GM19372 (cell line): ENCODE measurements at regions not wholly inside any gene's neighbourhood (a gene's known extent, or its start where the extent isn't known, plus 50 kb on each side); places are given as distances from the start of the nearest gene placed in this dataset.

Source experiments
- ATAC-seq: cut with Tn5 transposase; IDR thresholded peaks from one replicate; pipeline ENCODE4 v1.9.1; 2021; ENCODE audit warnings: mild to moderate bottlenecking, low read depth, moderate library complexity; ENCODE audit not compliant: unreplicated experiment

GRCh38 chr12:89951050-89951693, 242.5 kb upstream of the ATP2B1 start:
- no peak for ATAC-seq

- ATAC-seq: peak; percentile 46
Observed at GRCh38 chr12:89950421-89950820, 241.8 kb upstream of the ATP2B1 start.

- peak; percentile 90 for ATAC-seq
Observed at GRCh38 chr12:89949457-89950195, 241.0 kb upstream of the ATP2B1 start.

GRCh38 chr12:89948271-89949175, 239.9 kb upstream of the ATP2B1 start:
- no peak for ATAC-seq

DNA sequence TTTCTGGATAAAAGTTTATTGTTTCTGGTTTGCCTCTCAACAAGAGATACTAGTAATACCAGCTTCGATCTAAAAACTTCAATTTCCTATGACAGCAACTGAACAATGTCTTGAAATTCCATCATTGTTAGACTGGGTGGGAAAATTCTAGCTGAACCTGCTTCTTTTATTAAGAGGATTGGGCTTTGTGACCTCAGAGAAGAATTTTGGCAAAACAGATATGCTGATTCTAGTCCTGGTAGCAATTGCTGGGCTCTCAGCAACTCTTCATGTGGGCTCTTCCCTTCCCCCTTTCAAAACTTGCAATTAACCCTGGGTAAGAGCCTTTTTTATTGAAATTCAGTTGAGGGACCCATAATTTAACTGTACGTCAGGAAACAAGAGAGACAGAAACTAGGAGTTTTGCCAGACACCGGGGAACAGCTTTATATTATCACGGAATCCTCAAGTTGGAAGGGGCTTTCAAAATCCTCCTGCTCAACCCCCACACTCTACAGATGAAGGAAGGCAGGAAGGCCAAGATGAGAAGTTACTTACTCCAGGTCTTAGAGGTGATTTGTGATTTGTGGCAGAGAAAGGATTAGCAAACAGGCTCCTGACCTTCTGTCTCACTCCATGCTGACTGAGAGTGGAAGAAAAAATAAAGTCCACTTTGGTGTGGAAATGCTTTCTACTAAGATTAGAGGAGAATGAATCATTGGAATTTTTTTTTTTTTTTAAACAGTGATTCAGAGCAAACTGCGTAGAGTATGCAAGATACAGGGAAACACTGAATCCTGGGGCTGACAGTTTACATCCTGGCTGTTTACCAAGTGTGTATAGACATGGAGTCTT, 239.0 kb upstream of the ATP2B1 start:
- ATAC-seq: no peak

DNA sequence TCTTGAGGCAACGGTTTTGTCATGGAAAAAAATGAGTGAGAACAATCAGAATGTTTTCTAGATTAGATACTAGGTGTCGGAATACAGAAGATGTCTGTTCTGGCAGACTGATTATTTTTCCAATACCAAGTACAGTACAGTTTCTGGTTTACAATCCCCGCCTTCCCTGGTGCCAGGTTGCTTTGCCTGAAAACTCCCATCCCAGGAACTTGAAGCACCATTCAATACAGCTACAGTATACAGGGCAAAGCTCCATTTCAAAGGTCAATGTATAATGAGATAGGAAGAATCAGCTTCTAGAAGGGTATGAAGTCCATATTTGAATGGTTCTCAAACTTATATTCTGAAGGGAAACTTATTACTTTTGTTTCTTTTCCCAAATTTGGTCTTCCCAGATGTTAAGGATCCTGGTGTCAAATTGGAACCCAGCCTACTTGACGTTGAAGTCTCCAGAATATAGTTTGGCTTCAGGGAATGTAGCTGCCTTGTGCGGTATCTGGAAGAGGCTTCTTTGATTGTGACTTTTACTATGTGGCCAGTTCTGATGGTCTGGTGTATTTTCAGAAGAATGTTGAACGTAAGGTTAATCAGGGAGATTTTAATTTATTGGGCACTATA, 238.0 kb upstream of the ATP2B1 start:
- no peak for ATAC-seq

DNA sequence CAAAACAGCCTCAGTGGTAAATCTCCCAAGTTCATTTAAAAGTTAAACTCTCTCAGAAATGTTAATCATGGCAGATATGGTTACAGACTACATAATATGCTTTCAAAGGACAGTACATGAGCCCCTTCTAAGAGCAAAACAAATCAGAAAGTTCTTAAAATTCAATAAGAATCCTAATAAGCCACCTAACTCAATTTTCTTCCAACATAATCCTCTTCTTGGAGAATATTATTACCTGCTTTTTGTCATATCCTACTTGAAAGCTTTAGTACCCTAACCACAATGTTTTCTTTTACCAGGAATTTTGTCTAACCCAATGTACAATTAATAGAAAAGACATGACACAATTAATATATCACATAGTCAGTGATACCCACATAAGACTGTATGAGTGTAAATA, 236.5 kb upstream of the ATP2B1 start:
- no peak for ATAC-seq

DNA sequence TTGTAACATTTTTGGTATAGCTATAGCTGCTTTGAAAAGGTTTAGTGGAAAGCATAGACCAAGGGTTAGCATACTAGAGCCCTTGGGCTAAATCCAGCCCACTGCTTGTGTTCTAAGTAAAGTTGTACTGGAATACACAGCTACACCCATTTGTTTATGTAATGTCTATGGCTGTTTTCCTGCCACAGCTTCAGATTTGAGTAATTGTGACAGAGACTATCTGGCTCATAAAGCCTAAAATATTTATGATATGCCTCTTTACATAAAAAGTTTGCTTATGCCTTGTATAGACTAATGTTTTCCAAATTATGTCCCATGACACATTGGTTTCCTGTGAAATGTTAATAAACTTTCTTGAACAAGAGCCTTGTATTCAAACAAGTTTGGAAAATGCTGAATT, 234.8 kb upstream of the ATP2B1 start:
- ATAC-seq: no peak

DNA sequence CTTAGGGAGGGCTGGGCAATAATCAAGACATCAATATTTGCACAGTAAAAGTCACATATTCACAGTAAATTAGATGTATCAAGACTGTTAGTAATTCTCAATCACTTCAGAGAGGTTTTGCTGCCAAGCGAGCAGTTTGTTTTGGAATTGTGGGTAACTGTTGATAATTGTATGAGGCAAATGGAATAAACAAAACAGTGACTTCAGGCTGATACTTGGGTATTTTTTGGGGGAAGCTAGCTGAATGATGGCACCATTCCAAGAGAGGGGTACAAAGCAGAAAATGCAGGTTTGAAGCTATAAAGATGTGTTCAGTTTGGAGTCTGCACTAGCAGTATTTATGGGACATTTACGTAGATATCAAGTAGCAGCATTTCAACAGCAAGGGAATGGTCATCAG, 232.8 kb upstream of the ATP2B1 start:
- no peak for ATAC-seq

DNA sequence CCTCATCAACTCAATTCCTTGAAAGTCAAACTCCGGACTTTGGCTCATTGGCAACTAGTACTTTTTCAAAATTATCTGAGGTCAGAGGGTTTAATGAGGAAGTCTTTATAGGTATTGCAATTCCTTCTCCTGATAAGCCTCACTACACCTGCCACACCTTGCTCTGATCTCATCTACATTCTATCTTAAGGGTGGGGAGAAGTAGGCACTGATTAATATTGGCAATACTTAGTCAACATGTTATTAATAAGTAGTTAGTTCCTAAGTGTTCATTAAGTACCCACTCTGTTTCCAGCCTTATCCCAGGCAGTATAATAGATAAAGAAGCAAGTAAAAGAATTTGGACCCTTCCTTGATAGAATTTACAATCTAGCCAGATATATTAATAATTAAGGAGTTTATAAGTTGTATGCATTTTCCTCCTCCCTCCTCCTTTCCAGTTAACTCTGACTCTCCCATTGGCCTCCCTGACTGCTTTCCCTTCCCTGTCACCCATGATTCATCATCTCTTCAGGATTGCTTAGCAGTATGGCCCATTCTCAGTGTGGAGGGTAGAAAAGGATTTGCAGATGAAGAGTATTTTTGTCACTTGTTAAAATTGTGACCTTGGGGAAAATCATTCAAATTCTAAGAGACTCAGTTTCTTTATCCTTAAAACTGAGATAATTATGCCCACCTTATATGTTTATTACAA, 231.0 kb upstream of the ATP2B1 start:
- ATAC-seq: no peak

DNA sequence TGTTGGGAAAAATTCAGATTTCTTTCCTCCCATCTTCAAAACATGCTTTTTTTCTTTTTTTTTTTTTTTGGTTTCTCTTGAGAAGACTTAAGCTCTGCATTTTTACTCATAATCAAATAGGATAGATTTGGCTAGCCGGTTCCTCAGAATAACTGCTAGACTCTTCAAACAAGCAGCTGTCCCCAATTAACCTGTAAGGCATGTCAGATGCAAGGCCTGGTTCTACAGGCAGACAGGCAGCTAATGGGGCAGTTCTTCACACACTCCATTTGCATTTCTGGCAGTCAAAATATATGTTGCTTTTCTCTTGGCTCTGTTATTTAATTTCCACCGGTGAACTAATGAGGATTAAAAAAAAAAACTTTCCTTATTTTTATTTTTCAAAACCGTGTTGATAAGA, 228.0 kb upstream of the ATP2B1 start:
- no peak for ATAC-seq

GRCh38 chr12:89935850-89936249, 227.2 kb upstream of the ATP2B1 start:
- ATAC-seq: peak; percentile 62

DNA sequence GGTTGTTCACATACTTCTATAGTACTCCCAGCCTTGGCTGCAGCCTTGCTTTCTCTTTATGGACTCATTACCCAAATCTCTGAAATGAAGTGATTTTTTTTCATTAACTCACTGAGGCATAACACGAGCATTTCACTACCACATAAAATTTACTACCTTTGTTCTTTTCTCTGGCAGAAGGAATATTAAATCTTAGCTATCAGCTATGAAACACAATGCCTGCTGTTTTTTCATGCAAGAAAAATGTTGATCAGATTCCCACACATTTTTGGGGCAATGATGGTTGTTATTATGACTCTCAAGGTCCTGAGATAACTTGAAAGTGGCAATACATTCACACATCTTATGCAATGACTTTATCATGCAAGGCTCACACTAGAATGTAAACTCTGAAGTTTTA, 225.3 kb upstream of the ATP2B1 start:
- ATAC-seq: no peak

- no peak for ATAC-seq
Observed at GRCh38 chr12:89932954-89933353, 224.3 kb upstream of the ATP2B1 start.

DNA sequence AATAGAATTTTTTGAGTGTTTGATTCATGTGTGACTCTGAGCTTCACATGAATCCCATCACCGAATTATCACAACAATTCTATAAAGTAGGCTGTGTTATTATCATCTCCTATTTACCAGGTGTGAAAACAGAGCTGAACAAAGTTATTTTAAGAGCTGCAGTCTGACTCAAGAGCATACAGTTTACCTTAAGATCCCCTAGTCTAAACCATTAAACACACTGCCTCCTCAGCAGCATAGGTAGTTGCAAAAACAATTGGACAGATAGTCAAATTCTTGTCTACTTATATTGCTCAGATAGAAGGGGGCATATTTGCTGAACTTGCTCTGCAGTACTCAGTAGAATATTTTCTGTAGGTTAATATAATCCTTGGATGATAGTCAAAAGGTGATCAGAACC, 219.8 kb upstream of the ATP2B1 start:
- ATAC-seq: no peak

DNA sequence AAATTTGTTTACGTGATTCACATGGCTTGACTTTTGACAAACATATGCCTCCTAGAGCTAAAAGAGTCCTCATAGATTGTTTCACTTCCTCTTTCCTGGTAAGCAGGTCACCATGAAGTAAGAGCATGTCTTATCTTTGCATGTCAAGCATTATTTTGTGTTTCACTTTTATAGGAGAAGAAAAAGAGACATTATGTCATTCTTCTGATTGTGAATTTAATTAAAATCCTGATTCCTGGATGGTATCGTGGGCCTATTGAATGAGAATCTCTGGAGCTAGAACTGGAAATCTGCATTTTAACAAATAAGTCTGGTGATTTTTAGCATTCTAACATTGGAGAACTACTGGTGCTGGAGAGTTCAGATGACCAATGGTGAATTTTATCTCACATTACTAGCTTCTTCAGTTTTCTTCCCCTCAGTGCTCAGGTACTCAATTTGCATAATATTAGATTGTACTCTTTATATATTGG, 218.6 kb upstream of the ATP2B1 start:
- peak; percentile 97 for ATAC-seq

DNA sequence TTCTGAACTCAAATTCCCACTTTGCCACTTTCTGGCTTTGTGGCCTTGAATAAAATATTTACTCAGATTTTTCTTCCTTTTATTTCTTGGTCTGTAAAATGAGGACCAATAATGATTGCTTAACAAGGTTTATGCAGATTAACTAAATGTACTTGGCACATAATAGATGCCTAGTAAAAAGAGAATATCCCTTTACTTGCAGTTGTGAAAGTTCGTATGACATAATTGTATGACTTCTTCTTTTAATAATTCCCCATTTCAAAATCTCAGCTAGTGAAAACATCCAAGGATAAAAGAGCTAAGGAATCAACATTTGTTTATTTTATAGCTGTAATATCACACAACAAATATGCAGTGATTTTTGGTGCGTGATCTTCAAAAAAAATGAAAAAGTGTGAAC, 215.6 kb upstream of the ATP2B1 start:
- ATAC-seq: no peak

GRCh38 chr12:89923091-89923490, 214.5 kb upstream of the ATP2B1 start:
- ATAC-seq: no peak

- no peak for ATAC-seq
Observed at GRCh38 chr12:89920866-89921265, 212.2 kb upstream of the ATP2B1 start.
